CD14-positive monocyte (primary cell): ENCODE measurements at regions not wholly inside any gene's neighbourhood (a gene's known extent, or its start where the extent isn't known, plus 50 kb on each side); places are given as distances from the start of the nearest gene placed in this dataset.

Experiments used
- DNase-seq, 3 donors: peaks; one replicate each; pipeline ENCODE4 v3.0.0-alpha.2; 2011 to 2022
- H2AFZ ChIP-seq: 2 replicates; pipeline ENCODE4 v1.6.0; 2012; ENCODE audit warnings: mild to moderate bottlenecking, low read depth, low read length, inconsistent platforms; ENCODE audit not compliant: insufficient read depth, poor library complexity, severe bottlenecking
- H3K27ac ChIP-seq, 2 donors: 1 replicate in 1 of 2; 2 replicates in 1 of 2; pipeline ENCODE4 v1.5.1; 2012 to 2013; ENCODE audit warnings: low read length in 2 of 2, control low read depth in 1 of 2, inconsistent platforms in 1 of 2, low read depth in 1 of 2, mild to moderate bottlenecking in 1 of 2
- H3K27me3 ChIP-seq, 2 donors: one replicate each; pipeline versions ENCODE4 v1.6.0 to v1.6.1; 2011 to 2013; ENCODE audit warnings: low read length in 2 of 2; ENCODE audit not compliant: control insufficient read depth in 2 of 2, insufficient read depth in 2 of 2
- H3K36me3 ChIP-seq, 2 donors: replicated peaks in 1 of 2; 1 replicate in 1 of 2; 2 replicates in 1 of 2; pipeline versions ENCODE4 v1.5.1 to v1.6.1; 2012 to 2013; ENCODE audit warnings: low read length in 2 of 2, control low read depth in 1 of 2, inconsistent platforms in 1 of 2, mild to moderate bottlenecking in 1 of 2; ENCODE audit not compliant: insufficient read depth in 2 of 2, control insufficient read depth in 1 of 2
- H3K4me1 ChIP-seq, 2 donors: 1 replicate in 1 of 2; 2 replicates in 1 of 2; pipeline versions ENCODE4 v1.5.1 to v1.6.1; 2012 to 2013; ENCODE audit warnings: low read length in 2 of 2, control low read depth in 1 of 2, inconsistent platforms in 1 of 2, mild to moderate bottlenecking in 1 of 2, moderate library complexity in 1 of 2; ENCODE audit not compliant: insufficient read depth in 2 of 2, control insufficient read depth in 1 of 2
- H3K4me2 ChIP-seq: replicated peaks from 2 replicates; pipeline ENCODE3; 2012; ENCODE audit warnings: low read length, moderate library complexity, mild to moderate bottlenecking; ENCODE audit not compliant: poor library complexity, severe bottlenecking; ENCODE audit errors: extremely low read depth
- H3K4me3 ChIP-seq, 3 experiments: fragments of 200-600 bp in 1 of 3; sonication (generic) in 1 of 3; replicated peaks in 1 of 3; 1 replicate in 2 of 3; 2 replicates in 1 of 3; pipeline ENCODE4 v1.5.1; 2011 to 2013; ENCODE audit warnings: low read length in 3 of 3, mild to moderate bottlenecking in 3 of 3, control low read depth in 2 of 3, low read depth in 2 of 3, inconsistent platforms in 1 of 3, moderate library complexity in 1 of 3
- H3K79me2 ChIP-seq: 2 replicates; pipeline ENCODE4 v1.6.0; 2012; ENCODE audit warnings: mild to moderate bottlenecking, control low read depth, inconsistent platforms, low read length, moderate library complexity; ENCODE audit not compliant: insufficient read depth
- H3K9ac ChIP-seq: 2 replicates; pipeline ENCODE4 v1.6.0; 2017; ENCODE audit warnings: low read length, mild to moderate bottlenecking; ENCODE audit not compliant: insufficient read depth, poor library complexity, severe bottlenecking
- H3K9me3 ChIP-seq, 2 donors: replicated peaks in 1 of 2; 1 replicate in 1 of 2; 2 replicates in 1 of 2; pipeline versions ENCODE4 v1.5.1 to v1.6.1; 2012 to 2013; ENCODE audit warnings: low read length in 2 of 2, control low read depth in 1 of 2; ENCODE audit not compliant: control insufficient read depth in 1 of 2, insufficient read depth in 1 of 2
- H4K20me1 ChIP-seq: 2 replicates; pipeline ENCODE4 v1.6.0; 2012; ENCODE audit warnings: mild to moderate bottlenecking, low read length, control low read depth, moderate library complexity; ENCODE audit not compliant: insufficient read depth
- H3K27ac Mint-ChIP-seq, 7 donors: one replicate each; pipeline ENCODE4 v1.8.0; 2020; ENCODE audit warnings: mild to moderate bottlenecking in 7 of 7, mixed read lengths in 7 of 7, moderate library complexity in 6 of 7, inconsistent platforms in 2 of 7
- H3K27me3 Mint-ChIP-seq, 3 donors: one replicate each; pipeline ENCODE4 v1.8.0; 2021 to 2022; ENCODE audit warnings: low read depth in 3 of 3, mild to moderate bottlenecking in 3 of 3, mixed read lengths in 3 of 3, moderate library complexity in 3 of 3, inconsistent platforms in 1 of 3
- H3K36me3 Mint-ChIP-seq, 2 donors: one replicate each; pipeline ENCODE4 v1.8.0; 2020; ENCODE audit warnings: mixed read lengths in 2 of 2, inconsistent platforms in 1 of 2, mild to moderate bottlenecking in 1 of 2
- H3K4me1 Mint-ChIP-seq: one replicate; pipeline ENCODE4 v1.8.0; 2020; ENCODE audit warnings: mild to moderate bottlenecking, mixed read lengths
- H3K4me3 Mint-ChIP-seq, 2 donors: one replicate each; pipeline ENCODE4 v1.8.0; 2020; ENCODE audit warnings: mild to moderate bottlenecking in 2 of 2, mixed read lengths in 2 of 2, moderate library complexity in 1 of 2
- H3K9me3 Mint-ChIP-seq, 7 donors: one replicate each; pipeline ENCODE4 v1.8.0; 2020 to 2022; ENCODE audit warnings: mixed read lengths in 7 of 7, mild to moderate bottlenecking in 6 of 7, moderate library complexity in 6 of 7, inconsistent platforms in 2 of 7
- WGBS: methylation state at CpG from one replicate; pipeline ENCODE4 v1.1.5; 2013; ENCODE audit warnings: missing lambda C conversion rate; ENCODE audit not compliant: insufficient coverage; 5-methylcytosine and 5-hydroxymethylcytosine counted together
- intact Hi-C, 2 donors: fragments of 100-400 bp; cut with micrococcal nuclease; formaldehyde crosslinking; loops; one replicate each; pipeline versions ENCODE4 v1.15.0 to v1.15.1; 2023
- TF ChIP-seq, protein P1 (sequence below): fragments of 200-600 bp; IDR thresholded peaks from one replicate; pipeline ENCODE4 v1.8.0; 2022; ENCODE audit warnings: antibody characterized with exemption, mild to moderate bottlenecking

DNA sequence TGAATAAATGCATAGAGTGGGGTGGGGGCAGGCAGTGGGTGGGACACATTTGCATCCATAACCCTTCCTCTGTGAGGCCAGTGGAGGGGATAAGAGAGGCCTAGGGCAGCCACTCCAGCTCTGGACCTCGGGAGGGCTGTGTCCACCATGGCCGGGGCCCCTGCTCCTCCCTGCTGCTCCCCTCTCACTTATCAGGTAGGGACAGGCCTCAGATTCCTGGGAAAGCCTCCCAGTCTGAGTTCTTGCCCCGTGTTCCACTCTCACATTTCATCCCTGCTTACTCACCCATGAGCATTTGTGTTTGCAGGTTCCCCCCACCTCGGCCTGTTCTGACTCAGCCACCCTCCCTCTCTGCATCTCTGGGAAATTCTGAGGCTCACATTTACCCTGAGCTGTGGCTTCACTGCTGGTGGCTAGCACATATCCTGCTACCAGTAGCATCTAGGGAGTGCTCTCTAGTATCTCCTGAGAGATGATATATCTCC lies 128.7 kb upstream of the TOP3B start:
- H2AFZ ChIP-seq = no peak overlapping the region

DNA sequence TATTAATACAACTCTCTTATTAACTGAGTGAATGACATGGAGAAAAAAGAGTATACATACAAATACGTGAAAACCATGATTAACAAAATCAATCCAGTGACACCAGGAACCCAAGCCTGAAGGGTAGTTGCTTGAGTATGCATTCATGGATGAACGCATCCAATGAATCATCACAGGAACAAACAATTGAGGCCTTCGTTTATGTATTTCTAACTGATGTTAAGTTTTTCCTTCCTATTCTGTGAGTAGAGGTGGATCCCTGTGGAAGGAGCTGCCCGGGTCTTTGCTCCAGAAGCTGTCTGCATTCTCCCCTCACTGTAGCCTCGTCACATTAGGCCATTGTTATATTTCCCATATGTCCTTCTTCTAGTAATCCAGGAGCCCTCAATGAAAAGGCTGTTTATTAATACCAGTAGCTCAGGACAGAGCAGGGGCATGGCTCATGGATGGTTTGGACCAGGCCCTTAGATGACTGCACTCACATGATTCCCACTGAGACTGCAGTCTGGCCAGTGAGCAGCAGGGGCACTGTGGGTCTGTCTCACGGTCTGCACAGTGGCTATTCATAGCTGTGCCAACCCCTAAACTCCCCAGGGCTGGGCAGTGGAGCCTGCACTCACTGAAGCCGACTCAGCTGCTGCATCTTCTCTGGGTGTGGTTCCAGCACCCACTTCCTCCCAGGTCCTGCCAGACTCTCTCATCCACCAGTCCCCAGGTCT lies 128.1 kb upstream of the TOP3B start:
- H3K4me1 Mint-ChIP-seq = peaks cover 29% of the 10 kb centered on the region
- DNase-seq = peak; percentile 80 to 85 (median 83)
- Histone ChIP-seq H3K79me2 (no peaks in the 10 kb centered on the region), H3K36me3 (no peaks in the 10 kb centered on the region), H3K4me1 (peaks cover 17 to 33% of the 10 kb centered on the region in 2 donors), H3K9ac (no peak overlapping the region), H4K20me1 (no peaks in the 10 kb centered on the region), H3K4me3 (no peak overlapping the region), H3K27ac (peak overlapping the region in 1 of 2 donors; percentile 75), H3K4me2 (no peak overlapping the region), H2AFZ (no peak overlapping the region), H3K27me3 (no peaks in the 10 kb centered on the region), H3K9me3 (no peaks in the 10 kb centered on the region)
- intact Hi-C loops = loop anchor here in 1 of 2 donors (2.0 to 5.0 kb wide), 2 partner anchors 46 to 48 kb away; no protein-coding TSS in a partner anchor
- 33% methylated on average over 3 of the region's 7 CpGs for WGBS
- H3K4me3 Mint-ChIP-seq = no peak overlapping the region
- H3K9me3 Mint-ChIP-seq = no peaks in the 10 kb centered on the region
- peaks cover 0 to 4% (median 2%) of the 10 kb centered on the region in 3 donors for H3K27me3 Mint-ChIP-seq
- peak overlapping the region in 2 of 7 donors; percentile 58 to 64 for H3K27ac Mint-ChIP-seq
- TF ChIP-seq, protein P1, sequence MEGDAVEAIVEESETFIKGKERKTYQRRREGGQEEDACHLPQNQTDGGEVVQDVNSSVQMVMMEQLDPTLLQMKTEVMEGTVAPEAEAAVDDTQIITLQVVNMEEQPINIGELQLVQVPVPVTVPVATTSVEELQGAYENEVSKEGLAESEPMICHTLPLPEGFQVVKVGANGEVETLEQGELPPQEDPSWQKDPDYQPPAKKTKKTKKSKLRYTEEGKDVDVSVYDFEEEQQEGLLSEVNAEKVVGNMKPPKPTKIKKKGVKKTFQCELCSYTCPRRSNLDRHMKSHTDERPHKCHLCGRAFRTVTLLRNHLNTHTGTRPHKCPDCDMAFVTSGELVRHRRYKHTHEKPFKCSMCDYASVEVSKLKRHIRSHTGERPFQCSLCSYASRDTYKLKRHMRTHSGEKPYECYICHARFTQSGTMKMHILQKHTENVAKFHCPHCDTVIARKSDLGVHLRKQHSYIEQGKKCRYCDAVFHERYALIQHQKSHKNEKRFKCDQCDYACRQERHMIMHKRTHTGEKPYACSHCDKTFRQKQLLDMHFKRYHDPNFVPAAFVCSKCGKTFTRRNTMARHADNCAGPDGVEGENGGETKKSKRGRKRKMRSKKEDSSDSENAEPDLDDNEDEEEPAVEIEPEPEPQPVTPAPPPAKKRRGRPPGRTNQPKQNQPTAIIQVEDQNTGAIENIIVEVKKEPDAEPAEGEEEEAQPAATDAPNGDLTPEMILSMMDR = peak; percentile 79
- H3K36me3 Mint-ChIP-seq = no peaks in the 10 kb centered on the region

More for the DNA sequence above, 128.7 kb upstream of the TOP3B start:
- Histone ChIP-seq H3K9ac (no peak overlapping the region), H3K27ac (peak overlapping the region in 1 of 2 donors; percentile 75), H3K79me2 (no peaks in the 10 kb centered on the region), H3K4me1 (peaks cover 17 to 33% of the 10 kb centered on the region in 2 donors), H3K4me2 (no peak overlapping the region), H3K9me3 (no peaks in the 10 kb centered on the region), H3K27me3 (no peaks in the 10 kb centered on the region), H4K20me1 (no peaks in the 10 kb centered on the region), H3K36me3 (no peaks in the 10 kb centered on the region), H3K4me3 (no peak overlapping the region)
- Mint-ChIP-seq H3K9me3 (no peaks in the 10 kb centered on the region), H3K4me1 (peaks cover 29% of the 10 kb centered on the region), H3K27ac (peak overlapping the region in 6 of 7 donors; percentile 2 to 78 (median 43)), H3K27me3 (peaks cover 0 to 4% (median 2%) of the 10 kb centered on the region in 3 donors), H3K36me3 (no peaks in the 10 kb centered on the region), H3K4me3 (no peak overlapping the region)
- WGBS = 55% methylated on average over 4 of the region's 4 CpGs
- peak; percentile 36 to 66 (median 52) for DNase-seq
- intact Hi-C loops = loop anchor here in 1 of 2 donors (2.0 to 5.0 kb wide), 2 partner anchors 45 to 49 kb away; no protein-coding TSS in a partner anchor
- TF ChIP-seq, protein P1 = no peak
